IPS-NIHi7 (cell line): ENCODE measurements at regions not wholly inside any gene's neighbourhood (a gene's known extent, or its start where the extent isn't known, plus 50 kb on each side); places are given as distances from the start of the nearest gene placed in this dataset.
"Not testable (repeated sequence)": the region's sequence is repeated elsewhere in the genome, so short reads cannot be mapped to it uniquely, and the experiment has no call there.

ENCODE experiments used
- DNase-seq: peaks from one replicate; pipeline ENCODE4 v3.0.0; 2012; ENCODE audit warnings: mixed read lengths; ENCODE audit errors: extremely low spot score

- DNase-seq: no peak
Observed at GRCh38 chr19:27718234-27718633, 1494.7 kb downstream of the UQCRFS1 start.

- no peak for DNase-seq
Observed at GRCh38 chr19:27717825-27718224, 1495.1 kb downstream of the UQCRFS1 start.

- no peak for DNase-seq
Observed at GRCh38 chr19:27716922-27717321, 1496.0 kb downstream of the UQCRFS1 start.

- no peak for DNase-seq
Observed at GRCh38 chr19:27714857-27715256, 1498.1 kb downstream of the UQCRFS1 start.

- DNase-seq: no peak
Observed at GRCh38 chr19:27709496-27709895, 1503.5 kb downstream of the UQCRFS1 start.

- DNase-seq: not testable (repeated sequence)
Observed at GRCh38 chr19:27708986-27709385, 1504.0 kb downstream of the UQCRFS1 start.

- not testable (repeated sequence) for DNase-seq
Observed at GRCh38 chr19:27707026-27707425, 1505.9 kb downstream of the UQCRFS1 start.

GRCh38 chr19:27705896-27706295, 1507.1 kb downstream of the UQCRFS1 start:
- no peak for DNase-seq

- DNase-seq: no peak
Observed at GRCh38 chr19:27694361-27695055, 1518.4 kb downstream of the UQCRFS1 start.

GRCh38 chr19:27691991-27692390, 1521.0 kb downstream of the UQCRFS1 start:
- no peak for DNase-seq

GRCh38 chr19:27689734-27690241, 1523.2 kb downstream of the UQCRFS1 start:
- DNase-seq: no peak

GRCh38 chr19:27684293-27684692, 1528.7 kb downstream of the UQCRFS1 start:
- DNase-seq: no peak

GRCh38 chr19:27681972-27682371, 1531.0 kb downstream of the UQCRFS1 start:
- no peak for DNase-seq

- DNase-seq: no peak
Observed at GRCh38 chr19:27679905-27680304, 1533.0 kb downstream of the UQCRFS1 start.

GRCh38 chr19:27679399-27679798, 1533.6 kb downstream of the UQCRFS1 start:
- no peak for DNase-seq

GRCh38 chr19:27676877-27677276, 1536.1 kb downstream of the UQCRFS1 start:
- DNase-seq: no peak

GRCh38 chr19:27676334-27676733, 1536.6 kb downstream of the UQCRFS1 start:
- no peak for DNase-seq

- DNase-seq: no peak
Observed at GRCh38 chr19:27675771-27676170, 1537.2 kb downstream of the UQCRFS1 start.

- DNase-seq: no peak
Observed at GRCh38 chr19:27674701-27675100, 1538.2 kb downstream of the UQCRFS1 start.

GRCh38 chr19:27673986-27674385, 1539.0 kb downstream of the UQCRFS1 start:
- DNase-seq: no peak

- DNase-seq: no peak
Observed at GRCh38 chr19:27672309-27673047, 1540.5 kb downstream of the UQCRFS1 start.

GRCh38 chr19:27671876-27672275, 1541.1 kb downstream of the UQCRFS1 start:
- DNase-seq: no peak

GRCh38 chr19:27660428-27660827, 1552.5 kb downstream of the UQCRFS1 start:
- DNase-seq: no peak
